ENCODE measurements at regions not wholly inside any gene's neighbourhood (a gene's known extent, or its start where the extent isn't known, plus 50 kb on each side); places are given as distances from the start of the nearest gene placed in this dataset.

DNA sequence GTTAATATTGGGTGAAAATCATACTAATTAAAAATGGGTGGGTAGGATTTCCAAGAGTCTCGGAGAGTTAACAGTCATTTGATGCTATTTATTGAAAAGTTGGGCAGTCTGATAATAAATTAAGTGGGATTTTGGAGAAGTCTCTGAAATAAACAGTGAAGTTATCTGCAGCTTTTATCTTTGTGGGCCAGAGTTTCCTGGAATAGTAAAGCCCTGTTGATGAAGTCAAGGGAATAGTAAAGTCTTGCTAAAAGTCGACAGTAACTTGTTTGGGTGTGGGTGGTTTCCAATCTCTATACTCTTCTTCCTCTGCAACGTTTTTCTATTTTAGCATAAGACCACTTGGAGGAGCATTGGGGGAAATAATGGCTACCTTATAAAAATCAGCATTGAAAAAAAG lies 493.6 kb downstream of the EPM2A start:
- H3K9me3 ChIP-seq (replicated peaks), result no peaks in the 10 kb centered on the region
- H3K27ac ChIP-seq, result no peak overlapping the region
- H3K27me3 ChIP-seq (replicated peaks), result peaks cover 7% of the 10 kb centered on the region
- H3K4me3 ChIP-seq, result no peak overlapping the region
- H3K36me3 ChIP-seq, result no peaks in the 10 kb centered on the region
- H3K4me1 ChIP-seq (replicated peaks), result no peaks in the 10 kb centered on the region; the same call in 1 of the 2 replicates
- no peak for DNase-seq (ENCODE audit: low read depth in 1 of 2, low spot score in 2 of 2)

DNA sequence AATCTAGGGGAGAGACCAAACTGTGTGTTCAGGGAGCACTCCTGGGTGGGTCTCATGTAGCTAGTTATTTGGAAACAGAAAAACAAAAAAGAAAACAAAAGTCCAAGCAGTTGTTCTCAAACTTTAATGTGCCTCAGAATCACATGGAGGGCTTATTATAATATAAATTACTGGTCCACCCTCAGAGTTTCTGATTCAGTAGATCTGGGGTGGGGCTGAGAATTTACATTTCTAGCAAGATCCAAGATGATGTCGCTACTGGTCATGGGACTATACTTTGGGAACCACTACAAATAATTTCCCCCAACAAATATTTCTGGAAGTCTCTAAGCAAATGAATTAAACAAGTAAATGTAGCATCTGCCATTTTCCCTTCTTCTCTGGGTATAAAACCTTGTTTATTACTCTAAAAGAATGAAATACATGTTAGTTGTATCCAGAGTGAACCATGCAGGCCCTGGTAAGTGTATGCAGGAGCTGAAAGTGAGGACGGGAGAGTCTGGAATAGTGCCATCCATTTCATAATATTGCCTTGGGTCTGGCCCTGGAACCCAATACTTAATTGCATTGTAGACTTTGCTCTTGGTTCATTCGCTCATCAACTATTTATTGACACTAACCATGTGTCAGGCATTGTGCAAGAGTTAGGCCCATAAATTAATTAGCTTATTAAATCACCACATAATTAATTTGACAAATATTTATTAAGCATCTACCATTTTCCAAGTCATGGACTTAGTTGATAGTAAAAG lies 490.8 kb downstream of the EPM2A start:
- Histone ChIP-seq H3K9me3 (replicated peaks) (no peaks in the 10 kb centered on the region), H3K27ac (no peak overlapping the region), H3K4me1 (replicated peaks) (no peaks in the 10 kb centered on the region; the same call in 1 of the 2 replicates), H3K27me3 (replicated peaks) (peaks cover 7% of the 10 kb centered on the region; the same call in 1 of the 2 replicates), H3K36me3 (no peaks in the 10 kb centered on the region), H3K4me3 (no peak overlapping the region)
- no peak for DNase-seq (ENCODE audit: low read depth in 1 of 2, low spot score in 2 of 2)

DNA sequence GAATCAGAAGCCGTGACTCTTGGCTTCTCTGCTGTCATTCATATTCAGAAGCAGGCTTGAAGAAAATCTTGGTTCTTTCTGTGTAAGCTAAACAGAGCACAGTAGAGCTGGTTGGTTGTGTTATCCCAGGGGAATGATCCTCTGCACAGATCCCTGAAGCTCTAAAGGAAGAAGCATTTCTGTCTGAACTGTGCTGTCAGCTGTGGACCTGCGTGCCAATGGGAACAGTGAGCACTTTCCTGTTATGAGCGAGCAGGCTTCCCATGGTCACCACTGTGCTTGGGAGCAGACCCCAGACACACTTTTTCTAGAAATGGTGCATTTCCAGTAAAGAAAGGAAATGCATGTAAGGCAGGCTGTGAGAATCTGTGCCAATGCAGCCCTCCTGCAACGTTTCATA lies 490.2 kb downstream of the EPM2A start:
- Histone ChIP-seq H3K9me3 (replicated peaks) (no peaks in the 10 kb centered on the region), H3K27me3 (replicated peaks) (peaks cover 7% of the 10 kb centered on the region; the same call in 1 of the 2 replicates), H3K4me1 (replicated peaks) (no peaks in the 10 kb centered on the region; the same call in 1 of the 2 replicates), H3K36me3 (no peaks in the 10 kb centered on the region), H3K27ac (no peak overlapping the region), H3K4me3 (no peak overlapping the region)
- DNase-seq (ENCODE audit: low read depth in 1 of 2, low spot score in 2 of 2), result no peak

DNA sequence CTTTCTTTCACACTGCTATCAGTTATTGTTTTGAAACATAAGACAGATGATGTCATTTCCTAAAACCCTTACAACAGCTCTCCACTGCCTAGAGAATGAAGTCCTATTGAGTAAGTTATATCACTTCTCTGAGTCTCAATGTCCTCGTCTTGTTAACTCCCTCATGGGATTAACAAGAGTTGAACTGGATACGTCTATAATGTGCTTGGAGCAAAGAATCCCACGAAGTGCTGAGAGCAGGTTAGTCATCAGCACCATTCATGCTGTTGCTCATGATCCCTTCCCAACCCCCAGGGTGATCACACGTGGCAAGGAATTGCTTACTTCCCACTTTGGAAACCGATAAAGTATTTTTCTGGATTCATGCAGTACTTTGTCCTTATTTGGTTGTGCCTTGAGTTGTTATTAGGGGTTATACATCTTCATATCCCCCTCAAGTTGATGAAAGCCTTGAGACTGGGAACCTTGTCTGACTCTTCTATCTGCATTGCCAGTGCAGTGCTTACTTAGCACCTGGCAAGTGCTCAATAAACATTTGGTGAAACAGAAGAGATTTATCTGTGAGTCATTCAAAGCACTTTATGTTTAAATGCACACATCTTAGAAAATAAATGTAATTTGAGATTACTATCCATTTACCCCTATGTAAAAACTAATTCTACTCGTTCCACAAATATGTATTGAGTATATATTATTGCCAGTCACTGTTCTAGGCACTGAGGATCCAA lies 487.5 kb downstream of the EPM2A start:
- DNase-seq (ENCODE audit: low read depth in 1 of 2, low spot score in 2 of 2), result no peak
- Histone ChIP-seq H3K9me3 (replicated peaks) (no peaks in the 10 kb centered on the region), H3K27me3 (replicated peaks) (no peaks in the 10 kb centered on the region), H3K27ac (no peak overlapping the region), H3K36me3 (no peaks in the 10 kb centered on the region), H3K4me3 (no peak overlapping the region), H3K4me1 (replicated peaks) (no peaks in the 10 kb centered on the region)

DNA sequence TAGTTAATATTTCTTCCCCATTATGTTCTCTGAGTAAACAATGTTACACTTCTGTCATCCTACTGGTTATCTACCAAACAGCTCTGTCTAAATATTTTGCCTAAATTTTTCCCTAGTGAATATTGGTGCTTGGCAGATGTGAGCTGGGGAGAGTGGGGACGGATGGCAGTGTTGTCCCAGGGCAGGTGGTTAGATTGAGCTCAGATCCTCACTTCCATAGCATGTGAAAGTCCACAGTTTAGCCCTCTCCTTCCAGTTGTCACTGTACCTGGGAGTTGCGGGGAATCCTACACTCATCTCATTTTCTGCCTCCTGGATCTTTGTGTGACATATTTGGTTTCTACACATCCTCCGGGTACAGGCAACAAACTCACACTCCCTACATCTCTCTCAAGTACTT lies 484.9 kb downstream of the EPM2A start:
- no peak overlapping the region for H3K4me3 ChIP-seq
- no peaks in the 10 kb centered on the region for H3K27me3 ChIP-seq (replicated peaks)
- H3K4me1 ChIP-seq (replicated peaks), result no peaks in the 10 kb centered on the region
- no peak overlapping the region for H3K27ac ChIP-seq
- H3K9me3 ChIP-seq (replicated peaks), result no peaks in the 10 kb centered on the region
- H3K36me3 ChIP-seq, result no peaks in the 10 kb centered on the region
- DNase-seq (ENCODE audit: low read depth in 1 of 2, low spot score in 2 of 2), result no peak

DNA sequence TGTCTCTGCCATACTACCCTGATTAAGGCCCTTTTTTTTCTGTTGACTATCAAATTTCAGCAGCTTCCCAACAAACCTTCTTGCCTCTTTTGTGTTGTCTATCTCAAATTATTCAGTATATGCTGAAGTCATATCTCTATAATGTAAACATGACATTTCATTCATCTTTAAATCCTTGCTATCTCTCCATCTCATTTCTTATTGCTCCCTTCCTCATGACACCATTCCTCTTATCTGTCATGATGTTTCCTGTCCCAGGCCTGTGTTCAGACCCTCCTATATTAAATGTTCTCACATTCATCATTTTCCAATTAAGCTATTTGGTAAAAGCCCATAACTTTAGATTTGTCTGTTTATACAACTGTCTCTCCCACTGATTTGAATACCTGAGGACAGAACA lies 482.6 kb downstream of the EPM2A start:
- no peak overlapping the region for H3K4me3 ChIP-seq
- H3K4me1 ChIP-seq (replicated peaks), result no peaks in the 10 kb centered on the region
- DNase-seq (ENCODE audit: low read depth in 1 of 2, low spot score in 2 of 2), result no peak
- H3K27me3 ChIP-seq (replicated peaks), result no peaks in the 10 kb centered on the region
- no peak overlapping the region for H3K27ac ChIP-seq
- H3K36me3 ChIP-seq, result no peaks in the 10 kb centered on the region
- H3K9me3 ChIP-seq (replicated peaks), result no peaks in the 10 kb centered on the region

DNA sequence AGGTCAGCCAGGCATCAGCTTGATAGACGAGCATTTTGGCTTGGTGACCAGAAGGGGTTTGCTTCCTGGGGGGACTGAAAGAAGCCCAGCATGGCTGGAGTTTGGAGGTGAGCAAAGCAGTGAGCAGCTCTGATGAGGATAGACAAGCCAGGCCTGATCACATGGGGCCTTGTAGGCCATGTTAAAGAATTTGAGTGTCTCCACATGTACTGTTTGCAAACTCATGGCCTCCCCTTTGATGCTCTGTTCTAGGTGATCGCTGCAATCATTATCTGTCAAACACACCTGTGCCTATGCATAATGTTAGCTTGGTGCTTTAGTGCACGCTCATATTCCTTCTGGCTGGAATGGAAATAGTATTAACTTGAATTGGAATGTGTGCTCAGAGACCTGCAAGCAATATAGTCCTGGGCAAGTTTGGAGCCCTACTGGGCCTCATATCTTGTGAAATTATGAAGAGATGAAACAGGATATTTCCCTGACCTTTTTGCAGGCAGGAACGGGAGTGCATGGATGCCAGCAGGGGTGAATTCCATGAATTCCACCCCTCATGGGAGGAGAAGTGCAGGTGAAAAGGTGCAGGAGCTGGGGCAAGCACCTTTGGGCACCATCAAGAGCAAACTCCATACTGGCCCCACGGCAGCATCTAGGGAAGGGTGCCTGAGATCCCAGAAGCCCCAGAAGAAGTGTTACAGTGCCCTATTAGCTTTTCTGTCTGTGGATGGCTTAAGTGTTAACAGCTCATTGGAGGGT lies 480.5 kb downstream of the EPM2A start:
- Histone ChIP-seq H3K9me3 (replicated peaks) (no peaks in the 10 kb centered on the region), H3K27ac (no peak overlapping the region), H3K4me1 (replicated peaks) (no peaks in the 10 kb centered on the region), H3K36me3 (no peaks in the 10 kb centered on the region), H3K27me3 (replicated peaks) (no peaks in the 10 kb centered on the region), H3K4me3 (no peak overlapping the region)
- no peak for DNase-seq (ENCODE audit: low read depth in 1 of 2, low spot score in 2 of 2)

DNA sequence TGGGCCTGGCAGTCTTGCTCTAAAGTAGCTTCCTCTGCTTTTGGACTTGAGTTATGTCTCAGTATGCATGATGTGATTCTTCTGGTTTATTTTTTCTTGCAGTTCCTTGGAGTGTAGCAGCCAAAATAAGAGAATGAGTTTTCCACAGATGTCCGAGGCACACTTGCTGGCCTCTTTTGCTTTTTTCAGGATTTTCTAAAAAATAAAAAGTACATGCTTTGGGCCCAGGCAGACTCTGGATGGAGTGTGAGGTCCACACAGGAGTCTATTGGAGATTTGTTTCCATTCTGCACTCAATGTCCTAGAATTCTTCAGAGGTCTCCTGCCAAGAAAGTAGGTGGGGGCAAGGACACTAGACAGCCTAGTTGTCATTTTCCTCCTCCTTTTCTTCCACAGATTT lies 477.6 kb downstream of the EPM2A start:
- Histone ChIP-seq H3K27ac (no peak overlapping the region), H3K9me3 (replicated peaks) (no peaks in the 10 kb centered on the region), H3K36me3 (no peaks in the 10 kb centered on the region), H3K4me3 (no peak overlapping the region), H3K27me3 (replicated peaks) (no peaks in the 10 kb centered on the region; the same call in 1 of the 2 replicates), H3K4me1 (replicated peaks) (no peaks in the 10 kb centered on the region)
- no peak for DNase-seq (ENCODE audit: low read depth in 1 of 2, low spot score in 2 of 2)

DNA sequence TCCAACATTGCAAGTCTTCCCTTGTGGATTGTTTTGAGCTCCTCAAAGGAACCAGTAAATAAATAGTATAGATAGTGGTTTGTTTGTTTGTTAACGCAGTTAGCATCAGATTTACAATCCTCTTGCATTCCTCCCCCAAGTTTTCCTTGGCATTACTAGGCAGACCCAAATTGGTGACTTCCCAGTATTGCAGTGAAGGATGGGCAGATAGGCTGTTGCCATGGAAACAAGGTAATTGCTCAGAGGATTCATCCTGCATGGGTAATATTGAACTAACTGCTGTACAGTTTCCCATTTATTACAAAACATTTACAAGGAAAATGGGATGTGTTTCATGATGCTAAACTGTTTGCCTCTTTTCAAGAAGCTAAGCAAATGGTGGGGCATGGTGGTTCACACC lies 477.2 kb downstream of the EPM2A start:
- no peaks in the 10 kb centered on the region for H3K4me1 ChIP-seq (replicated peaks)
- H3K27me3 ChIP-seq (replicated peaks), result no peaks in the 10 kb centered on the region; the same call in 1 of the 2 replicates
- DNase-seq (ENCODE audit: low read depth in 1 of 2, low spot score in 2 of 2), result no peak
- H3K9me3 ChIP-seq (replicated peaks), result no peaks in the 10 kb centered on the region
- H3K4me3 ChIP-seq, result no peak overlapping the region
- H3K36me3 ChIP-seq, result no peaks in the 10 kb centered on the region
- H3K27ac ChIP-seq, result no peak overlapping the region

DNA sequence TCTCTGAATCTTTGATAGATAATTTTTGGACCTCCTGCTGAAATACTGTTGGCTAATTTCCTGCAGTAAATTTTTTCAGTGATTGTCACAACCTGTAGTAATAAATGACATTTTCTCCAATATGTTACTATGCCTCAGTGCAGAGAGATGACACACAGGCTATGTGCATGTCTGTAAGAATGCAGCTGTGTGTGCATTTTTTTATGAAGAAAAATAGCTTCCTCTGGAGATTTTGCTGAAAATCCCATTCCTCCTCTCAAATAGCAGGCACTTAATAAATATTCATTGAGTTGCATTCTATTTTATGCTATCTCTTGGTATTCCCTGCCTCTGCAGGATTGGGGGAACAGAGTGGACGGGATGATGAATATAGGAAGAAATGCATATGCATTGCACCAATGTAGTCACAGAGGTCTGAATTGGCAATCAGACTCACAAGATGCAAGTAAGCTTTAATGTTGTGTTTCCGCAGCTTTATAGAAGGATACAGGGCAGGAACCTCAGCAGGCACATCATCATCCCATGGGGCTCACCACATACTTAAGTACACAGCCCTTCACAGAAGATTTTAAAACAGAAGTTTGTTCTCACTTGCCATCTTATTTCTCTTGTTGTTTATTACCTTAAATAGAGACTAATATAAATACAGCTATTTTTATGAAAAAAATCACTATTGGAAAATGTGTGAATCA lies 474.7 kb downstream of the EPM2A start:
- Histone ChIP-seq H3K9me3 (replicated peaks) (no peaks in the 10 kb centered on the region), H3K4me3 (no peak overlapping the region), H3K36me3 (no peaks in the 10 kb centered on the region), H3K27ac (no peak overlapping the region), H3K4me1 (replicated peaks) (no peaks in the 10 kb centered on the region), H3K27me3 (replicated peaks) (no peaks in the 10 kb centered on the region; the same call in 1 of the 2 replicates)
- DNase-seq (ENCODE audit: low read depth in 1 of 2, low spot score in 2 of 2), result no peak

DNA sequence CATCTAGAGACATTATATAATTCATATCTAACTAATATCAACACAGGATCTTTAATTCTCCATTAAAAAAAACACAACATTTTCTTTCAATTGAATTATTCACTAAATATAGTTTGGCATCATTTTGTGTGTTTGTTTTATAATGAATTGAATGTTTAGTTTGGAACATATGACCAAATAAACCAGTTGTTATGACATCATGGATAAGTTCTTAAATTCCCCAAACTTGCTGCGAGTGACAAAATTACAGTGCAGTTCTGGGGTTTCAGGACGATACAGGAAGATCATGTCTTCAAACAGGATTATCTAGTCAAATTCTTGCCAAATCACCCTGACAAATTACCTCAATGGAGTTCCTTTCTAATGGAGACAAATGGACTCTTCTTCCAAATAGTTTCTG lies 473.6 kb downstream of the EPM2A start:
- no peaks in the 10 kb centered on the region for H3K36me3 ChIP-seq
- no peaks in the 10 kb centered on the region for H3K4me1 ChIP-seq (replicated peaks)
- no peak overlapping the region for H3K4me3 ChIP-seq
- H3K27ac ChIP-seq, result no peak overlapping the region
- H3K9me3 ChIP-seq (replicated peaks), result no peaks in the 10 kb centered on the region
- no peak for DNase-seq (ENCODE audit: low read depth in 1 of 2, low spot score in 2 of 2)
- H3K27me3 ChIP-seq (replicated peaks), result no peaks in the 10 kb centered on the region; the same call in 1 of the 2 replicates

DNA sequence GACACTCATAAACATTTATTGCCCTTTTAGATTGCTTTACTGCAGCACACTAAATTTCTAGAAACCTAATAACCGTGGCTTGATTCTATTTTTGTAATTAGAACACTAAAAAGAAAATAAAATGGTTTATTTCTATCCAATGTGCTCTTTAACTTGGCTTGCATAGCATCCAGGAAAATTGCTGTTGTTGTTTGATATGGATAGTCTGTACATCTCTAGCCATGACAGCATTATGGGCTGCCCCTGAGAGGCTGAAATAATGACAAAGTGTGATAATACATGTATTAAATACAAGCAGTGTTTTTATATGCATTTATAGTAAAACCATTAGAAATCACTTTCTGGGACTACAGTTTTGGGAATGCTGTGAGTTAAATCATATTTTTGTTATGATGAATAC lies 472.5 kb downstream of the EPM2A start:
- Histone ChIP-seq H3K4me3 (no peak overlapping the region), H3K27me3 (replicated peaks) (no peaks in the 10 kb centered on the region; the same call in none of the 2 replicates)

DNA sequence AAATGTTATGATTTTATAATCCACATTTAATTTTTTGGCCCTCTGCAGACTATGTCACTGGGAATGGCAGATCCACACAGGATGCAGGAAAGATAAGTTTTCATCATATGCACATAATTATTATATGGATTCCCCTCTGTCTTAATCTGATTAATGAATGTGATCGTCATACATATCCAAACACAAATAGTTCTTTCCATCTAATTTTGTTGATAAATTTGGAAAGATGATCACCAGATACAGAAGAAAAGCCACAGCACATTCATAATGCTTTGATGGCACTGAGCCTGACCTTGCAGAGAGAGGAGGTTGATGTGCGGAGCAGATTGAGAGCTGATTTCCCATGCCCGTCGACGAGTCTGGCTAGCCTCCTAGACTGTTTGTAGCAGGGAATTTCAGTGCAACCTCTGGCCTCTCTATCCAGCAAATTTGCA lies 471.5 kb downstream of the EPM2A start:
- DNase-seq (ENCODE audit: low read depth in 1 of 2, low spot score in 2 of 2), result no peak
- no peaks in the 10 kb centered on the region for H3K9me3 ChIP-seq (replicated peaks)
- H3K36me3 ChIP-seq, result no peaks in the 10 kb centered on the region
- no peak overlapping the region for H3K27ac ChIP-seq
- no peaks in the 10 kb centered on the region for H3K4me1 ChIP-seq (replicated peaks)
- H3K27me3 ChIP-seq (replicated peaks), result no peaks in the 10 kb centered on the region; the same call in none of the 2 replicates
- H3K4me3 ChIP-seq, result no peak overlapping the region

More for the DNA sequence above, 472.5 kb downstream of the EPM2A start:
- no peak for DNase-seq (ENCODE audit: low read depth in 1 of 2, low spot score in 2 of 2)
- Histone ChIP-seq H3K36me3 (no peaks in the 10 kb centered on the region), H3K27ac (no peak overlapping the region), H3K4me1 (replicated peaks) (no peaks in the 10 kb centered on the region), H3K9me3 (replicated peaks) (no peaks in the 10 kb centered on the region)

All from SJSA1 (cell line).